Lower lobe of right lung (tissue), 2 donors: ENCODE measurements at regions not wholly inside any gene's neighbourhood (a gene's known extent, or its start where the extent isn't known, plus 50 kb on each side); places are given as distances from the start of the nearest gene placed in this dataset.

Source experiments
- ATAC-seq, 2 donors: fragments of 200-7000 bp; cut with Tn5 transposase; one replicate each; pipeline ENCODE4 v1.9.1; 2020 to 2022; ENCODE audit warnings: mild to moderate bottlenecking in 2 of 2, moderate library complexity in 2 of 2
- DNase-seq: peaks from one replicate; pipeline ENCODE4 v3.0.0-alpha.2; 2020
- H3K27ac ChIP-seq: fragments of 200-600 bp; one replicate; pipeline ENCODE4 v1.8.0; 2022
- H3K27me3 ChIP-seq: fragments of 200-600 bp; one replicate; pipeline ENCODE4 v1.8.0; 2022; ENCODE audit warnings: low read depth
- H3K36me3 ChIP-seq: fragments of 200-600 bp; one replicate; pipeline ENCODE4 v1.8.0; 2022; ENCODE audit warnings: mild to moderate bottlenecking
- H3K4me1 ChIP-seq: fragments of 200-600 bp; one replicate; pipeline ENCODE4 v1.8.0; 2022
- H3K4me3 ChIP-seq: fragments of 200-600 bp; one replicate; pipeline ENCODE4 v1.8.0; 2022; ENCODE audit warnings: mild to moderate bottlenecking
- H3K9me3 ChIP-seq: fragments of 200-600 bp; one replicate; pipeline ENCODE4 v1.8.0; 2022
- CTCF ChIP-seq: fragments of 200-600 bp; IDR thresholded peaks from one replicate; pipeline ENCODE4 v1.8.0; 2022; ENCODE audit warnings: antibody characterized with exemption, mild to moderate bottlenecking
- intact Hi-C: fragments of 100-400 bp; cut with DNase I; formaldehyde crosslinking; loops from one replicate; pipeline ENCODE4 v1.11.0; 2022
- donor health status: DM: no; HTN: yes; CAD: no; lungs with severe emphysema.

- no peak for TF ChIP-seq CTCF
- DNase-seq (no peak), ATAC-seq (no peak)
- H3K4me3 ChIP-seq = no peak overlapping the region
- no peaks in the 10 kb centered on the region for H3K27me3 ChIP-seq
- H3K27ac ChIP-seq = no peak overlapping the region
- peaks cover 11% of the 10 kb centered on the region for H3K4me1 ChIP-seq
- intact Hi-C loops = no loop called here
- H3K36me3 ChIP-seq = no peaks in the 10 kb centered on the region
- H3K9me3 ChIP-seq = peaks cover 18% of the 10 kb centered on the region
Measured at GRCh38 chr10:29719281-29719675, 84.5 kb upstream of the SVIL start.

- no peak overlapping the region for H3K27ac ChIP-seq
- H3K27me3 ChIP-seq = no peaks in the 10 kb centered on the region
- H3K4me3 ChIP-seq = no peak overlapping the region
- intact Hi-C loops = no loop called here
- no peak for TF ChIP-seq CTCF
- DNase-seq (no peak), ATAC-seq (no peak)
- no peaks in the 10 kb centered on the region for H3K36me3 ChIP-seq
- H3K4me1 ChIP-seq = no peaks in the 10 kb centered on the region
- H3K9me3 ChIP-seq = peaks cover 11% of the 10 kb centered on the region
Measured at GRCh38 chr10:29715296-29715695, 80.5 kb upstream of the SVIL start.

GRCh38 chr10:29714096-29714874, 79.5 kb upstream of the SVIL start:
- ATAC-seq = no peak
- Histone ChIP-seq H3K4me3 (no peak overlapping the region), H3K27ac (no peak overlapping the region)

GRCh38 chr10:29713450-29713849, 78.7 kb upstream of the SVIL start:
- no peak for ATAC-seq
- DNase-seq = no peak
- TF ChIP-seq CTCF = no peak
- Histone ChIP-seq H3K27ac (no peak overlapping the region), H3K4me3 (no peak overlapping the region), H3K9me3 (no peaks in the 10 kb centered on the region), H3K36me3 (no peaks in the 10 kb centered on the region), H3K27me3 (no peaks in the 10 kb centered on the region), H3K4me1 (no peaks in the 10 kb centered on the region)
- intact Hi-C loops = no loop called here

More at GRCh38 chr10:29714096-29714874, 79.5 kb upstream of the SVIL start:
- TF ChIP-seq CTCF = no peak
- H3K27me3 ChIP-seq = no peaks in the 10 kb centered on the region
- intact Hi-C loops = no loop called here
- no peaks in the 10 kb centered on the region for H3K36me3 ChIP-seq
- H3K4me1 ChIP-seq = no peaks in the 10 kb centered on the region
- H3K9me3 ChIP-seq = peaks cover under 1% of the 10 kb centered on the region
- DNase-seq = no peak

- H3K27me3 ChIP-seq = no peaks in the 10 kb centered on the region
- ATAC-seq (no peak), DNase-seq (no peak)
- no peaks in the 10 kb centered on the region for H3K36me3 ChIP-seq
- TF ChIP-seq CTCF = no peak
- H3K9me3 ChIP-seq = no peaks in the 10 kb centered on the region
- H3K27ac ChIP-seq = no peak overlapping the region
- H3K4me3 ChIP-seq = no peak overlapping the region
- intact Hi-C loops = no loop called here
- H3K4me1 ChIP-seq = no peaks in the 10 kb centered on the region
Measured at GRCh38 chr10:29712108-29712507, 77.3 kb upstream of the SVIL start.
